Loucy (cell line): ENCODE measurements at regions not wholly inside any gene's neighbourhood (a gene's known extent, or its start where the extent isn't known, plus 50 kb on each side); places are given as distances from the start of the nearest gene placed in this dataset.

Experiments used
- H2AFZ ChIP-seq: fragments of 200-600 bp; sonication (generic); 2 replicates; pipeline ENCODE4 v1.6.0; 2016; ENCODE audit warnings: antibody characterized with exemption, mild to moderate bottlenecking, low read length, moderate library complexity
- H3F3A ChIP-seq: fragments of 200-600 bp; 2 replicates; pipeline ENCODE4 v1.6.0; 2016; ENCODE audit warnings: antibody characterized with exemption, low read depth, mild to moderate bottlenecking
- H3K27me3 ChIP-seq: fragments of 200-600 bp; sonication (generic); 2 replicates; pipeline ENCODE4 v1.6.1; 2014; ENCODE audit warnings: low read length, mild to moderate bottlenecking; ENCODE audit not compliant: insufficient read depth, poor library complexity, severe bottlenecking
- H3K36me3 ChIP-seq: fragments of 200-600 bp; sonication (generic); 2 replicates; pipeline ENCODE4 v1.6.1; 2016; ENCODE audit warnings: low read length; ENCODE audit not compliant: insufficient read depth
- H3K4me1 ChIP-seq: fragments of 200-600 bp; sonication (generic); 2 replicates; pipeline ENCODE4 v1.5.1; 2014; ENCODE audit warnings: low read length, mild to moderate bottlenecking; ENCODE audit not compliant: insufficient read depth, poor library complexity, severe bottlenecking
- H3K4me2 ChIP-seq: fragments of 200-600 bp; sonication (generic); 2 replicates; pipeline ENCODE4 v1.6.0; 2014; ENCODE audit warnings: antibody characterized with exemption, low read length, low read depth, mild to moderate bottlenecking; ENCODE audit not compliant: poor library complexity, severe bottlenecking
- H3K4me3 ChIP-seq: fragments of 200-600 bp; sonication (generic); 2 replicates; pipeline ENCODE4 v1.5.1; 2014; ENCODE audit warnings: low read length, mild to moderate bottlenecking, mixed read lengths; ENCODE audit not compliant: poor library complexity, severe bottlenecking
- H3K79me2 ChIP-seq: fragments of 200-600 bp; sonication (generic); 2 replicates; pipeline ENCODE4 v1.6.1; 2014; ENCODE audit warnings: low read length; ENCODE audit not compliant: insufficient read depth
- H3K9ac ChIP-seq: fragments of 200-600 bp; sonication (generic); 2 replicates; pipeline ENCODE4 v1.6.0; 2014; ENCODE audit warnings: mild to moderate bottlenecking, low read depth, low read length, moderate library complexity; ENCODE audit not compliant: poor library complexity, severe bottlenecking
- H3K9me2 ChIP-seq: fragments of 200-600 bp; sonication (generic); replicated peaks from 2 replicates; pipeline ENCODE4 v1.6.1; 2016; ENCODE audit warnings: low read depth, low read length, mixed read lengths
- H3K9me3 ChIP-seq: fragments of 200-600 bp; sonication (generic); 2 replicates; pipeline ENCODE4 v1.6.1; 2014; ENCODE audit warnings: mild to moderate bottlenecking, antibody characterized with exemption, low read length, low read depth; ENCODE audit not compliant: insufficient read depth
- H4K20me1 ChIP-seq: fragments of 200-600 bp; sonication (generic); 2 replicates; pipeline ENCODE4 v1.6.0; 2014; ENCODE audit warnings: antibody characterized with exemption, low read length, mild to moderate bottlenecking; ENCODE audit not compliant: insufficient read depth, poor library complexity, severe bottlenecking
- CTCF ChIP-seq: fragments of 200-600 bp; sonication (generic); conservative IDR thresholded peaks from 2 replicates; pipeline ENCODE4 v1.5.1; 2014; ENCODE audit warnings: mild to moderate bottlenecking, antibody characterized with exemption, low read length
- EZH2phosphoT487 ChIP-seq: fragments of 200-600 bp; IDR thresholded peaks from 2 replicates; pipeline ENCODE4 v1.6.1; 2018; ENCODE audit warnings: antibody characterized with exemption, mild to moderate bottlenecking, moderate library complexity, borderline replicate concordance

GRCh38 chr14:98368916-98369315, 903.1 kb downstream of the BCL11B start:
- TF ChIP-seq CTCF (no peak), EZH2phosphoT487 (no peak)
- no peaks in the 10 kb centered on the region for H4K20me1 ChIP-seq
- peak overlapping the region; percentile 57 for H3K4me2 ChIP-seq
- no peaks in the 10 kb centered on the region for H3F3A ChIP-seq
- H3K79me2 ChIP-seq: no peaks in the 10 kb centered on the region
- no peak overlapping the region for H2AFZ ChIP-seq
- H3K9me2 ChIP-seq: no peaks in the 10 kb centered on the region
- peak overlapping the region; percentile 35 for H3K4me3 ChIP-seq
- peaks cover 30% of the 10 kb centered on the region for H3K4me1 ChIP-seq
- H3K27me3 ChIP-seq: no peaks in the 10 kb centered on the region
- H3K36me3 ChIP-seq: no peaks in the 10 kb centered on the region
- peak overlapping the region; percentile 34 for H3K9ac ChIP-seq
- peaks cover 7% of the 10 kb centered on the region; the same call in 1 of the 2 replicates for H3K9me3 ChIP-seq

- no peaks in the 10 kb centered on the region for H3F3A ChIP-seq
- H3K27me3 ChIP-seq: no peaks in the 10 kb centered on the region
- no peaks in the 10 kb centered on the region for H4K20me1 ChIP-seq
- peaks cover 30% of the 10 kb centered on the region for H3K4me1 ChIP-seq
- H3K4me2 ChIP-seq: peak overlapping the region; percentile 57
- peaks cover 7% of the 10 kb centered on the region; the same call in 1 of the 2 replicates for H3K9me3 ChIP-seq
- H3K36me3 ChIP-seq: no peaks in the 10 kb centered on the region
- H3K4me3 ChIP-seq: peak overlapping the region; percentile 35
- no peaks in the 10 kb centered on the region for H3K9me2 ChIP-seq
- peak overlapping the region; percentile 34 for H3K9ac ChIP-seq
- H2AFZ ChIP-seq: no peak overlapping the region
- no peak for TF ChIP-seq EZH2phosphoT487
- no peak for TF ChIP-seq CTCF
- H3K79me2 ChIP-seq: no peaks in the 10 kb centered on the region
Observed at GRCh38 chr14:98369344-98369743, 902.7 kb downstream of the BCL11B start.

- TF ChIP-seq EZH2phosphoT487 (no peak), CTCF (no peak)
- Histone ChIP-seq H3K9ac (no peak overlapping the region), H3K4me3 (no peak overlapping the region), H4K20me1 (no peaks in the 10 kb centered on the region), H3K4me1 (peaks cover 30% of the 10 kb centered on the region), H3K4me2 (no peak overlapping the region), H3K9me3 (peaks cover 7% of the 10 kb centered on the region; the same call in 1 of the 2 replicates), H3K36me3 (no peaks in the 10 kb centered on the region), H3K79me2 (no peaks in the 10 kb centered on the region), H3K9me2 (no peaks in the 10 kb centered on the region), H2AFZ (no peak overlapping the region), H3F3A (no peaks in the 10 kb centered on the region), H3K27me3 (no peaks in the 10 kb centered on the region)
Observed at GRCh38 chr14:98370352-98370751, 901.6 kb downstream of the BCL11B start.
